IMR-90 (cell line): ENCODE measurements at regions not wholly inside any gene's neighbourhood (a gene's known extent, or its start where the extent isn't known, plus 50 kb on each side); places are given as distances from the start of the nearest gene placed in this dataset.

Experiments used
- ATAC-seq: fragments of 200-7000 bp; cut with Tn5 transposase; 2 replicates; pipeline ENCODE4 v1.9.1; 2020; ENCODE audit warnings: low read depth, mild to moderate bottlenecking, moderate library complexity
- BruUV-seq: library from RNA; stranded (reverse); fragments of 400-500 nt; replicated peaks from 2 replicates; lab custom pipeline; 2021; lab: Mats Ljungman, UMichigan
- CTCF ChIA-PET: fragments of 300-600 bp; formaldehyde crosslinking; extraction: SDS; loops from one replicate; lab custom pipeline; 2021; ENCODE audit warnings: antibody characterized with exemption; lab: Yijun Ruan, JAX
- POLR2A ChIA-PET: fragments of 300-600 bp; sonication (Branson Sonifier 250); formaldehyde crosslinking; loops from one replicate; lab custom pipeline; 2022; ENCODE audit warnings: antibody characterized with exemption; ENCODE audit not compliant: unreplicated experiment; lab: Charles Lee
- DNase-seq: peaks from one replicate; pipeline ENCODE4 v3.0.0; 2013
- H2AFZ ChIP-seq: replicated peaks from 2 replicates; pipeline ENCODE3; 2013; ENCODE audit warnings: low read length, mild to moderate bottlenecking; ENCODE audit not compliant: poor library complexity
- H2AK5ac ChIP-seq: 2 replicates; pipeline ENCODE4 v1.6.1; 2013; ENCODE audit warnings: low read depth, low read length, inconsistent platforms
- H2AK9ac ChIP-seq: replicated peaks from 2 replicates; pipeline ENCODE3; 2013; ENCODE audit warnings: mild to moderate bottlenecking, low read depth, low read length, moderate library complexity; ENCODE audit not compliant: poor library complexity
- H2BK120ac ChIP-seq: 2 replicates; pipeline ENCODE4 v1.6.1; 2013; ENCODE audit warnings: low read depth, low read length, inconsistent platforms
- H2BK15ac ChIP-seq: 3 replicates; pipeline ENCODE4 v1.6.1; 2013; ENCODE audit warnings: low read depth, low read length, inconsistent platforms
- H2BK20ac ChIP-seq: 2 replicates; pipeline ENCODE4 v1.6.1; 2013; ENCODE audit warnings: low read depth, mild to moderate bottlenecking, inconsistent platforms, low read length, moderate library complexity
- H2BK5ac ChIP-seq: 2 replicates; pipeline ENCODE4 v1.6.1; 2013; ENCODE audit warnings: mild to moderate bottlenecking, low read depth, low read length, inconsistent platforms; ENCODE audit not compliant: poor library complexity, severe bottlenecking
- H3K14ac ChIP-seq: replicated peaks from 2 replicates; pipeline ENCODE4 v1.6.1; 2013; ENCODE audit warnings: low read depth, low read length, inconsistent platforms
- H3K18ac ChIP-seq: 2 replicates; pipeline ENCODE4 v1.6.1; 2013; ENCODE audit warnings: low read depth, low read length, control low read depth
- H3K23ac ChIP-seq: 2 replicates; pipeline ENCODE4 v1.6.1; 2013; ENCODE audit warnings: low read depth, low read length, inconsistent platforms
- H3K27ac ChIP-seq: 2 replicates; pipeline ENCODE4 v1.5.1; 2013; ENCODE audit warnings: mild to moderate bottlenecking, control low read depth, low read length; ENCODE audit not compliant: insufficient read depth
- H3K27me3 ChIP-seq: 2 replicates; pipeline ENCODE4 v1.6.1; 2013; ENCODE audit warnings: low read length; ENCODE audit not compliant: control insufficient read depth, insufficient read depth
- H3K36me3 ChIP-seq: 2 replicates; pipeline ENCODE4 v1.6.1; 2013; ENCODE audit warnings: low read length, mixed read lengths; ENCODE audit not compliant: control insufficient read depth, insufficient read depth
- H3K4ac ChIP-seq: 2 replicates; pipeline ENCODE4 v1.6.1; 2013; ENCODE audit warnings: low read depth, low read length, inconsistent platforms
- H3K4me1 ChIP-seq: 2 replicates; pipeline ENCODE4 v1.6.1; 2013; ENCODE audit warnings: low read length, mixed read lengths; ENCODE audit not compliant: control insufficient read depth, insufficient read depth
- H3K4me2 ChIP-seq: 2 replicates; pipeline ENCODE4 v1.6.1; 2013; ENCODE audit warnings: low read depth, mild to moderate bottlenecking, control low read depth, low read length, moderate library complexity
- H3K4me3 ChIP-seq: 2 replicates; pipeline ENCODE4 v1.5.1; 2013; ENCODE audit warnings: low read depth, mild to moderate bottlenecking, control low read depth, low read length, moderate library complexity; ENCODE audit not compliant: insufficient read depth
- H3K56ac ChIP-seq: 2 replicates; pipeline ENCODE4 v1.6.1; 2013; ENCODE audit warnings: low read length, inconsistent platforms; ENCODE audit not compliant: insufficient read depth; ENCODE audit errors: extremely low read depth
- H3K79me1 ChIP-seq, 2 experiments: 2 replicates each; pipeline ENCODE4 v1.6.1; 2013; ENCODE audit warnings: low read length in 2 of 2, inconsistent platforms in 1 of 2, low read depth in 1 of 2
- H3K9ac ChIP-seq: 2 replicates; pipeline ENCODE4 v1.6.1; 2013; ENCODE audit warnings: low read depth, low read length, control low read depth
- H3K9me1 ChIP-seq: 2 replicates; pipeline ENCODE4 v1.6.1; 2013; ENCODE audit warnings: low read length, inconsistent platforms; ENCODE audit not compliant: insufficient read depth
- H3K9me3 ChIP-seq: 2 replicates; pipeline ENCODE4 v1.6.1; 2013; ENCODE audit warnings: low read length; ENCODE audit not compliant: control insufficient read depth, insufficient read depth
- H4K20me1 ChIP-seq: 2 replicates; pipeline ENCODE4 v1.6.1; 2013; ENCODE audit warnings: low read length, inconsistent platforms; ENCODE audit not compliant: insufficient read depth
- H4K5ac ChIP-seq: 2 replicates; pipeline ENCODE4 v1.6.1; 2013; ENCODE audit warnings: mild to moderate bottlenecking, low read depth, low read length, control low read depth
- H4K8ac ChIP-seq, 2 experiments: 2 replicates each; pipeline ENCODE4 v1.6.1; 2013; ENCODE audit warnings: low read depth in 2 of 2, low read length in 2 of 2, control low read depth in 1 of 2, inconsistent platforms in 1 of 2
- H4K91ac ChIP-seq: 2 replicates; pipeline ENCODE4 v1.6.1; 2013; ENCODE audit warnings: low read depth, low read length, inconsistent platforms; ENCODE audit not compliant: insufficient read depth
- CEBPB ChIP-seq: IDR thresholded peaks from 2 replicates; pipeline ENCODE4 v1.6.1; 2012; ENCODE audit warnings: low read depth, low read length, improper control_type of control experiment
- FOS ChIP-seq: fragments of 150-350 bp; IDR thresholded peaks from 2 replicates; pipeline ENCODE4 v1.6.1; 2016; ENCODE audit warnings: low read depth, low read length
- MAZ ChIP-seq: IDR thresholded peaks from 2 replicates; pipeline ENCODE4 v1.6.1; 2012; ENCODE audit warnings: low read depth, mild to moderate bottlenecking, low read length, improper control_type of control experiment, moderate library complexity, borderline replicate concordance
- MXI1 ChIP-seq: IDR thresholded peaks from 2 replicates; pipeline ENCODE4 v1.6.1; 2012; ENCODE audit warnings: low read depth, mild to moderate bottlenecking, low read length, moderate library complexity, borderline replicate concordance
- RCOR1 ChIP-seq: IDR thresholded peaks from 2 replicates; pipeline ENCODE4 v1.6.1; 2012; ENCODE audit warnings: mild to moderate bottlenecking, low read length, improper control_type of control experiment; ENCODE audit not compliant: insufficient replicate concordance
- RFX5 ChIP-seq: IDR thresholded peaks from 2 replicates; pipeline ENCODE4 v1.8.0; 2012; ENCODE audit warnings: low read depth, mild to moderate bottlenecking, low read length, moderate library complexity
- SMC3 ChIP-seq: fragments of 150-350 bp; IDR thresholded peaks from 2 replicates; pipeline ENCODE4 v1.6.1; 2016; ENCODE audit warnings: low read depth, mild to moderate bottlenecking, antibody characterized with exemption, low read length, moderate library complexity
- WGBS, 2 experiments: methylation state at CpG; one replicate each; pipeline versions ENCODE4 v1.1.5 to v1.1.7; 2013; ENCODE audit warnings: missing lambda C conversion rate in 2 of 2; ENCODE audit not compliant: insufficient read length in 1 of 2; ENCODE audit errors: extremely low coverage in 2 of 2; 5-methylcytosine and 5-hydroxymethylcytosine counted together
- dilution Hi-C: fragments of 300-500 bp; cut with HindIII; formaldehyde crosslinking; loops from one replicate; pipeline ENCODE4 v1.14.3; 2018; ENCODE audit warnings: low sequenced_read_pairs; ENCODE audit not compliant: unreplicated experiment
- in situ Hi-C: fragments of 300-500 bp; cut with MboI; formaldehyde crosslinking; loops from 3 replicates; pipeline ENCODE4 v1.14.3; 2019; ENCODE audit warnings: low sequenced_read_pairs, inconsistent platforms, mixed read lengths
- intact Hi-C: fragments of 100-400 bp; cut with micrococcal nuclease; formaldehyde crosslinking; loops from 2 replicates; pipeline ENCODE4 v1.10.0; 2022
- TF ChIP-seq, protein P1 (sequence below): conservative IDR thresholded peaks from 2 replicates; pipeline ENCODE4 v1.5.1; 2012; ENCODE audit warnings: mild to moderate bottlenecking, low read depth, low read length, improper control_type of control experiment
- TF ChIP-seq, protein P2 (sequence below): fragments of 150-350 bp; IDR thresholded peaks from 2 replicates; pipeline ENCODE4 v1.6.1; 2017; ENCODE audit warnings: mild to moderate bottlenecking, antibody characterized with exemption, low read length, low read depth

DNA sequence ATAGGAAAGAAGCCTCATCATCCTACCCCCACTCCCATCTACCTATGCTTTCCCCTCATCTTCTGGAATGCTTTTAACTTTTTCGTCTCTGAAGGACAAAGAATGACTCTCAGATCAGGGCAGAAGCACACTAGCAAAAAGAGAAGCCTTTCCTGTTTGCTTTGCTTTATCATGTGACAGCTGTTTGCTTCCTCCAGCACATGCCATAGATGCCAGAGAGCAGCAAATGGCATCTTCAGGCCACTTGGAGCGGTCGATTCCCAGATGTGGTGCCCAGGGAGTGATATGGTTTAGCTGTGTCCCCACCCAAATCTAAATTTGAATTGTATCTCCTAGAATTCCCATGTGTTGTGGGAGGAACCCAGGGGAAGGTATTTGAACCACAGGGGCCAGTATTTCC is 294.8 kb downstream of the GADD45G start:
- H3K9me3 ChIP-seq, result no peaks in the 10 kb centered on the region
- H2BK15ac ChIP-seq, result no peak overlapping the region
- no peaks in the 10 kb centered on the region for H3K79me1 ChIP-seq
- no peaks in the 10 kb centered on the region for H4K20me1 ChIP-seq
- BruUV-seq, result no TSS peak
- H3K27ac ChIP-seq, result no peak overlapping the region
- no peak overlapping the region for H3K4me3 ChIP-seq
- H3K4ac ChIP-seq, result no peak overlapping the region
- H3K36me3 ChIP-seq, result no peaks in the 10 kb centered on the region
- 71% methylated on average over 1 of the region's 3 CpGs; no CpG with 5 or more reads in 1 of the 2 experiments for WGBS, 2 experiments
- no peaks in the 10 kb centered on the region for H3K4me1 ChIP-seq
- ATAC-seq (no peak), DNase-seq (no peak)
- H2AFZ ChIP-seq, result no peak overlapping the region
- no peaks in the 10 kb centered on the region; the same call in 1 of the 2 replicates for H3K27me3 ChIP-seq
- TF ChIP-seq FOS (no peak), CEBPB (no peak), MAZ (no peak), MXI1 (no peak), SMC3 (no peak), RCOR1 (no peak), RFX5 (no peak)
- TF ChIP-seq, protein P1, sequence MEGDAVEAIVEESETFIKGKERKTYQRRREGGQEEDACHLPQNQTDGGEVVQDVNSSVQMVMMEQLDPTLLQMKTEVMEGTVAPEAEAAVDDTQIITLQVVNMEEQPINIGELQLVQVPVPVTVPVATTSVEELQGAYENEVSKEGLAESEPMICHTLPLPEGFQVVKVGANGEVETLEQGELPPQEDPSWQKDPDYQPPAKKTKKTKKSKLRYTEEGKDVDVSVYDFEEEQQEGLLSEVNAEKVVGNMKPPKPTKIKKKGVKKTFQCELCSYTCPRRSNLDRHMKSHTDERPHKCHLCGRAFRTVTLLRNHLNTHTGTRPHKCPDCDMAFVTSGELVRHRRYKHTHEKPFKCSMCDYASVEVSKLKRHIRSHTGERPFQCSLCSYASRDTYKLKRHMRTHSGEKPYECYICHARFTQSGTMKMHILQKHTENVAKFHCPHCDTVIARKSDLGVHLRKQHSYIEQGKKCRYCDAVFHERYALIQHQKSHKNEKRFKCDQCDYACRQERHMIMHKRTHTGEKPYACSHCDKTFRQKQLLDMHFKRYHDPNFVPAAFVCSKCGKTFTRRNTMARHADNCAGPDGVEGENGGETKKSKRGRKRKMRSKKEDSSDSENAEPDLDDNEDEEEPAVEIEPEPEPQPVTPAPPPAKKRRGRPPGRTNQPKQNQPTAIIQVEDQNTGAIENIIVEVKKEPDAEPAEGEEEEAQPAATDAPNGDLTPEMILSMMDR, result no peak
- TF ChIP-seq, protein P2, sequence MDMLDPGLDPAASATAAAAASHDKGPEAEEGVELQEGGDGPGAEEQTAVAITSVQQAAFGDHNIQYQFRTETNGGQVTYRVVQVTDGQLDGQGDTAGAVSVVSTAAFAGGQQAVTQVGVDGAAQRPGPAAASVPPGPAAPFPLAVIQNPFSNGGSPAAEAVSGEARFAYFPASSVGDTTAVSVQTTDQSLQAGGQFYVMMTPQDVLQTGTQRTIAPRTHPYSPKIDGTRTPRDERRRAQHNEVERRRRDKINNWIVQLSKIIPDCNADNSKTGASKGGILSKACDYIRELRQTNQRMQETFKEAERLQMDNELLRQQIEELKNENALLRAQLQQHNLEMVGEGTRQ, result no peak
- H2BK20ac ChIP-seq, result no peak overlapping the region
- H4K91ac ChIP-seq, result no peak overlapping the region
- no peak overlapping the region for H3K56ac ChIP-seq
- ChIA-PET CTCF (no interaction called here), POLR2A (no interaction called here)
- H2BK120ac ChIP-seq, result no peak overlapping the region
- no peak overlapping the region for H2AK9ac ChIP-seq
- H3K4me2 ChIP-seq, result no peak overlapping the region
- in situ Hi-C loops, result no loop called here
- H4K8ac ChIP-seq, result no peak overlapping the region
- intact Hi-C loops, result no loop called here
- dilution Hi-C loops, result no loop called here
- H3K9me1 ChIP-seq, result no peaks in the 10 kb centered on the region
- H2BK5ac ChIP-seq, result no peak overlapping the region
- no peak overlapping the region for H3K14ac ChIP-seq
- H3K23ac ChIP-seq, result no peak overlapping the region
- H3K18ac ChIP-seq, result no peak overlapping the region
- no peak overlapping the region for H2AK5ac ChIP-seq
- no peak overlapping the region for H4K5ac ChIP-seq
- H3K9ac ChIP-seq, result no peak overlapping the region
